BLaER1 (cell line): ENCODE measurements at regions not wholly inside any gene's neighbourhood (a gene's known extent, or its start where the extent isn't known, plus 50 kb on each side); places are given as distances from the start of the nearest gene placed in this dataset.

Source experiments
- H3K27ac ChIP-seq: shearing (Covaris generic); formaldehyde crosslinking; 2 replicates; pipeline ENCODE4 v1.8.1; 2022
- H3K27me3 ChIP-seq: shearing (Covaris generic); formaldehyde crosslinking; 2 replicates; pipeline ENCODE4 v1.8.1; 2022
- H3K36me3 ChIP-seq: shearing (Covaris generic); formaldehyde crosslinking; 2 replicates; pipeline ENCODE4 v1.8.1; 2022
- H3K4me1 ChIP-seq: shearing (Covaris generic); formaldehyde crosslinking; 2 replicates; pipeline ENCODE4 v1.8.1; 2022
- H3K4me2 ChIP-seq: shearing (Covaris generic); formaldehyde crosslinking; 2 replicates; pipeline ENCODE4 v1.8.1; 2022
- H3K4me3 ChIP-seq: shearing (Covaris generic); formaldehyde crosslinking; 2 replicates; pipeline ENCODE4 v1.8.1; 2022
- H3K9ac ChIP-seq: shearing (Covaris generic); formaldehyde crosslinking; 2 replicates; pipeline ENCODE4 v1.8.1; 2022
- H3K9me3 ChIP-seq: shearing (Covaris generic); formaldehyde crosslinking; 2 replicates; pipeline ENCODE4 v1.8.1; 2022
- H4K20me1 ChIP-seq: shearing (Covaris generic); formaldehyde crosslinking; 2 replicates; pipeline ENCODE4 v1.8.1; 2022
- Cebpa-rat ChIP-seq: shearing (Covaris generic); IDR thresholded peaks from 2 replicates; pipeline ENCODE4 v1.8.1; 2022

DNA sequence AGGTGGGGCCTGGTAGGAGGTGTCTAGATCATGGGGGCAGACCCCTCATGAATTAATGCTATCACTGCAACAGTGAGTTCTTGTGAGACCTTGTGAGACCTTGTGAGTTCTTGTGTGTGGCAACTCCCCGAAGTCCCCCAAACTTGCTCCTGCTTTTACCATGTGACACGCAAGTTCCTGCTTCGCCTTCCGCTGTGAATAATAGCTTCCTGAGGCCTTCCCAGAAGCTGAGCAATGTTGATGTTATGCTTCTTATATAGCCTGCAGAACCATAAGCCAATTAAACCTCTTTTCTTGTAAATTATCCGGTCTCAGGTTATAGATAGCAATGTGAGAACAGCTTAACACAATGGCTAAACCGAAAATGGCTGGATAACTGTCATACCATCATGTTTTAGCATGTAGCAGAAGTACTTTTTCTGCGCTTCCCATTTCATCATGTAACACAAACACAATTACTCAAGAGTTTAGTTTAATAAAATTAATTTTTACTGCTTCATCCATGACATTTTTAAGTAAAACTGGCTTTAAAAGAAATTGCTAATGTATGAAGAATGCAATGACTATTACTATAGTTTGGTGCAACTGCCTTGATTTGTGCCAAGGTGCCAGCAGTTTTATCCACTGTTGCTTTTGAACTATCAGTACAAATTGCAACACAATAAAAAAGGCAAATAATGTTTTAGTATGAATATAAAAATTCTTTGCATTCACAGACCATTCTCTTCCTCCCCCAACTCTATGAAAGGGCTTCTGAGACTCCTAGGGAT is 87.7 kb upstream of the TMEM168 start:
- H3K27me3 ChIP-seq = no peaks in the 10 kb centered on the region
- no peaks in the 10 kb centered on the region; the same call in 1 of the 2 replicates for H3K9me3 ChIP-seq
- H3K9ac ChIP-seq = no peak overlapping the region
- no peak overlapping the region for H3K27ac ChIP-seq
- no peak overlapping the region for H3K4me2 ChIP-seq
- no peak for TF ChIP-seq Cebpa-rat
- peaks cover 6% of the 10 kb centered on the region; the same call in 1 of the 2 replicates for H3K4me1 ChIP-seq
- peaks cover 9% of the 10 kb centered on the region; the same call in 1 of the 2 replicates for H4K20me1 ChIP-seq
- H3K4me3 ChIP-seq = no peak overlapping the region
- peaks cover 19% of the 10 kb centered on the region; the same call in 1 of the 2 replicates for H3K36me3 ChIP-seq

DNA sequence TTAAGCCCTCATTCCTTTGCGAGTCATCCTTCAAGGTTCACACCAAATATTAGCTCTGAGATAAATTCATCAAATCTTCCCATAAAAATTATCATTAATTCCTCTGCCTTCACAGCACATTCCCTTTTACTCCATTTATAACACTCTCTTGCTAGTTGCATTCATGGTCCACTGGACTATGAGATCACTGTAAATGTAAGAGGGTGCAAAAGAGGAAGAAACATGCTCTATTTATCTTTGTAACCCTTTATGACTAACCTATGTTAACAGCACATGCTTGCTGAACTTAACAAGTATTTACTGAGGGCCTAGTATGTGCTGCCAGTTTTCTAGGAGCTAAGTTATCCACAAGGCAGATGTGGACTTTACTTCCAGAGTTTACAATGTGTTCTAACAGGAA is 86.7 kb upstream of the TMEM168 start:
- peaks cover 15% of the 10 kb centered on the region; the same call in 1 of the 2 replicates for H4K20me1 ChIP-seq
- no peak overlapping the region for H3K9ac ChIP-seq
- no peaks in the 10 kb centered on the region; the same call in 1 of the 2 replicates for H3K4me1 ChIP-seq
- no peaks in the 10 kb centered on the region; the same call in 1 of the 2 replicates for H3K9me3 ChIP-seq
- no peak for TF ChIP-seq Cebpa-rat
- H3K27me3 ChIP-seq = no peaks in the 10 kb centered on the region
- H3K36me3 ChIP-seq = peaks cover 16% of the 10 kb centered on the region; the same call in 1 of the 2 replicates
- no peak overlapping the region for H3K4me2 ChIP-seq
- H3K4me3 ChIP-seq = no peak overlapping the region
- no peak overlapping the region for H3K27ac ChIP-seq

DNA sequence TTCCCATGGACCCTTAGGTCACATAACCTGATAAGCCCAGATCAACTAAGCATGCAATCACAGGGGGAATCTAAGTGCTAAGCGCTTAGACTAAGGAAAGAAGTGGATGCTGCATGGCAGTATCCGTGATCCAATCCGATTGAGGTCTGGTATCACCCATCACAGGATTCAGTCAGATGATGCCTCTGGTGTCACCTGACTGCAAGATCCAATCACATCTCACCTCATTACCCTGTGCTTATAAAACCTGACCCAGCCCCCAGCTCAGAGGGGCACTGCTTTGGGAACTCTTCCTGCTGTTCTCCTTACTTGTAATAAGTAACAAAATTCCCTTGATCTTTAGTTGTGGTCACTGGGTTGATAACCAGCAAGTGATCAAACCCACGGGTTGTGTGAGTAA is 84.7 kb upstream of the TMEM168 start:
- peaks cover 18% of the 10 kb centered on the region; the same call in 1 of the 2 replicates for H4K20me1 ChIP-seq
- H3K27me3 ChIP-seq = no peaks in the 10 kb centered on the region
- H3K36me3 ChIP-seq = peaks cover 5% of the 10 kb centered on the region; the same call in 1 of the 2 replicates
- H3K4me2 ChIP-seq = no peak overlapping the region
- no peaks in the 10 kb centered on the region; the same call in 1 of the 2 replicates for H3K9me3 ChIP-seq
- no peak for TF ChIP-seq Cebpa-rat
- no peaks in the 10 kb centered on the region for H3K4me1 ChIP-seq
- no peak overlapping the region for H3K4me3 ChIP-seq
- no peak overlapping the region for H3K9ac ChIP-seq
- no peak overlapping the region for H3K27ac ChIP-seq

DNA sequence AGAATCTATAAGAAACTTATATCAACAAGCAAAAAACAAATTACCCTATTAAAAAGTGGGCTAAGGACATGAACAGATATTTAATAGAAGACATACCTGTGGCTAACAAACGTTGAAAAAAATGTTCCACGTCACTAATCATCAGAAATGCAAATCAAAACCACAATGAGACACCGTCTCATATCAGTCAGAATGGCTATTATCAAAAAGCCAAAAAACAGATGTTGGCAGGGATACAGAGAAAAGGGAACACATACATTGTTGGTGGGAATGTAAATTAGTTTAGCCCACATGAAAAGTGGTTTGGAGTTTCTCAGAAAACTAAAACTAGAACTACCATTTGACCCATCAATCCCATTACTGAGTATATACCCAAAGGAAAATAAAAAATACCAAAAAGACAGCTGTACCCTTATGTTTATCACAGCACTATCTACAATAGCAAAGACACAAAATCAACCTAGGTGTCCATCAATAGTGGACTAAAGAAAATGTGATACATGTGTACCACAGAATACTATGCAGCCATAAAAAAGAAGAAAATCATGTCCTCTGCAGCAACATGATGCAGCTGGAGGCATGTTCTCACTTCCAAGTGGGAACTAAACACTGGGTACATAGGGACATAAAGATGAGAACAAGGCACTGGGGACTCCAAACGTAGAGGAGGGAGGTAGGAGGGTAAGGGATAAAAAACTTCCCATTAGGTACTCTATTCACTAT is 83.8 kb upstream of the TMEM168 start:
- Histone ChIP-seq H3K27ac (no peak overlapping the region), H3K4me1 (no peaks in the 10 kb centered on the region), H3K27me3 (no peaks in the 10 kb centered on the region), H3K4me2 (no peak overlapping the region), H3K36me3 (peaks cover 7% of the 10 kb centered on the region; the same call in 1 of the 2 replicates), H3K4me3 (no peak overlapping the region), H3K9me3 (peaks cover 6% of the 10 kb centered on the region), H3K9ac (no peak overlapping the region), H4K20me1 (peaks cover 18% of the 10 kb centered on the region; the same call in 1 of the 2 replicates)
- TF ChIP-seq Cebpa-rat = no peak

DNA sequence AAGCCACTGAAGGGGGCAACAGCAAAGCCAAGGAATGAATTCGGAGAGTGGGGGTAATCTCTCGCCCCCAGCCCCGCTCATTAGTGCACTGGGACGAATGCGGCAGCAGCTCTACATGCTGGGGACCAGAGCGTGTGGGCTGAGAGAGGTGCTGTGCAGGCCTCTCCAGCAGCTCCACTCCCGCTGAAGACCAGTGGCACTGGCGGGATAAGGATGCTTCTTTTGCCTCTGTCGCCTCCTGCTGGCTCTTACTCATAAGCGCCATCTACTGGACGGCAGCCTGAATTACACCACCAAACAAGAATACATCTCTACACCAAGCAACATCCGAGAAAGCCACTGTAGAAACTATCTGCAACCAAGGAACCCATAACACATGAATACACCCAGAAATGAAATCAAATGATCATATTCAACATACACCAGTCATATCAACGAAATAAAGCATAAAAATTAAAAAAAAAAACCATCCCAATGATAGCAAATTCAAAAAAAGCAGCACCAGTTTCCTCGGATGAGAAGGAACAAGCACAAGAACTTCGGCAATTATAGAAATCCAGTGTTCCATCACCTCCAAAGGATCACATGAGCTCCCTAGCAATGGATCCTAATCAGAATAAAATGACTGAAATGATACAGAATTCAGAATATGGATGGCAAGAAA is 79.0 kb upstream of the TMEM168 start:
- Histone ChIP-seq H3K9me3 (peaks cover 19% of the 10 kb centered on the region), H3K4me3 (no peak overlapping the region), H3K4me2 (no peak overlapping the region), H3K27ac (no peak overlapping the region), H3K36me3 (peaks cover 12% of the 10 kb centered on the region; the same call in 1 of the 2 replicates), H3K4me1 (peaks cover 9% of the 10 kb centered on the region), H4K20me1 (peaks cover 25% of the 10 kb centered on the region; the same call in 1 of the 2 replicates), H3K27me3 (no peaks in the 10 kb centered on the region), H3K9ac (no peak overlapping the region)
- TF ChIP-seq Cebpa-rat = no peak

DNA sequence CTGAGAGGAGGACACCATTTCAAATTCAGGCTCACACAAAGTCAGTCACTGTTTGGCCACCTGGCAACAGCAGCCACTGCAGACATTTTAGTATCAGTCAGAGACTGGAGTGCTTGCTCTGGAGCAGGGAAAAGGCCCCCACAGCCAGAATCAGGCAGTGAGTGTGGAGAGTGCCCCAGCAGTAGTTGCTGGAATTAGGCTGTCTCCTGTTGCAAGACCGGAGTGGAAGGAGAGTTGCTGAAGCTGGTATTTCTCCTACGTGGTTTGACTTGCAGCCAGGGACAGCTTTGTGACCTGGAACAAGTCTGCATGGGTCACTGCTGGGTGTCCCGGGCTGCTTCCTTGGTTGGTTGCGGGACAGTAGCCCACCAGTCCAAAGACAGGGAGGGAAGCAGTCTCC is 78.4 kb upstream of the TMEM168 start:
- H3K9me3 ChIP-seq = peaks cover 24% of the 10 kb centered on the region
- H3K4me1 ChIP-seq = peaks cover 9% of the 10 kb centered on the region
- no peak overlapping the region for H3K9ac ChIP-seq
- H3K4me2 ChIP-seq = no peak overlapping the region
- TF ChIP-seq Cebpa-rat = no peak
- H3K27ac ChIP-seq = no peak overlapping the region
- H3K27me3 ChIP-seq = no peaks in the 10 kb centered on the region
- peaks cover 23% of the 10 kb centered on the region; the same call in 1 of the 2 replicates for H4K20me1 ChIP-seq
- peaks cover 12% of the 10 kb centered on the region; the same call in 1 of the 2 replicates for H3K36me3 ChIP-seq
- H3K4me3 ChIP-seq = no peak overlapping the region

- Histone ChIP-seq H3K27ac (peak overlapping the region; percentile 8; the same call in 1 of the 2 replicates), H3K4me3 (no peak overlapping the region), H3K4me1 (peaks cover 9% of the 10 kb centered on the region), H3K9ac (no peak overlapping the region), H4K20me1 (peaks cover 7% of the 10 kb centered on the region; the same call in 1 of the 2 replicates), H3K9me3 (peaks cover 35% of the 10 kb centered on the region), H3K4me2 (peak overlapping the region; percentile 32), H3K36me3 (peaks cover 21% of the 10 kb centered on the region; the same call in 1 of the 2 replicates), H3K27me3 (no peaks in the 10 kb centered on the region)
- TF ChIP-seq Cebpa-rat = no peak
Measured at GRCh38 chr7:112866424-112866823, 76.2 kb upstream of the TMEM168 start.

DNA sequence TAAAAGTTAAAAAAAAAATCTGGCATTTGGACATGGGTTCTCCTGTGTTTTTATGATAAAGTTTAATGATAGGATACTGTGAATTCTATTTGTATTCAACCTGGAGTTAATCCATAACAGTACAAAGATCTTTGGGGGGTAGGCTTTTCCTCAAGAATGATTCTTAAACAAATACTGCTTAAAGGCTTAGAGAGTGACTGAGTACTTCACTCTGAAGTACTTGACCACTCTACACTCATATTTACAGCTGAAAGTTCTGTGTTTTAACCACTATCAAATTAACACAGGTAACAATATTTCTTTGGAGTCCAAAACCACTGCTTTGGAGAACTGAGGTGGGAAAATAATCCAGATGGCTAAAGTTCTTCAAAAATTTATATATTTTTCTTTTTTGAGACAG is 74.2 kb upstream of the TMEM168 start:
- no peak overlapping the region for H3K4me3 ChIP-seq
- no peaks in the 10 kb centered on the region for H3K27me3 ChIP-seq
- peaks cover 9% of the 10 kb centered on the region for H3K4me1 ChIP-seq
- TF ChIP-seq Cebpa-rat = no peak
- H3K9ac ChIP-seq = no peak overlapping the region
- H3K4me2 ChIP-seq = no peak overlapping the region
- H3K9me3 ChIP-seq = peaks cover 33% of the 10 kb centered on the region
- H3K27ac ChIP-seq = no peak overlapping the region
- H4K20me1 ChIP-seq = 0 out of 2 replicates have a peak, but pooled peaks cover 7% of the 10 kb centered on the region
- peaks cover 21% of the 10 kb centered on the region; the same call in 1 of the 2 replicates for H3K36me3 ChIP-seq

DNA sequence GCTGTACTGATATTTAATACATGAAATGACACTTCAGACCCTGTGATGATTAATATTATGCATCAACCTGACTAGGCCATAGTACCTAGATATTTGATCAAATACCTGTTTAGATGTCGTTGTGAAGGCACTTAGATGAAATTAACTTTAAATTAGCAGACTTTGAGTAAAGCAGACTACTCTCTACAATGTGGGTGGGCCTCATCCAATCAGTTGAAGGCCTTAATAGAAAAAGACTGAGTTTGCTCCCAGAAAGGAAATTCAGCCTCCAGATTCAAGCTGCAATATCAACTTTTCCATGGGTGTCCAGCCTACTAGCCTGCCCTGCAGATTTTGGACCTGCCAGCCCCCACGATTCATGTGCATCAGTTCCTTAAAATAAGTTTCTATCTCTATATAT is 68.6 kb upstream of the TMEM168 start:
- H3K9ac ChIP-seq = no peak overlapping the region

More for the DNA sequence above, 68.6 kb upstream of the TMEM168 start:
- peaks cover 18% of the 10 kb centered on the region; the same call in 1 of the 2 replicates for H3K36me3 ChIP-seq
- H3K4me3 ChIP-seq = no peak overlapping the region
- no peak for TF ChIP-seq Cebpa-rat
- H3K27me3 ChIP-seq = no peaks in the 10 kb centered on the region
- no peak overlapping the region for H3K4me2 ChIP-seq
- H3K4me1 ChIP-seq = no peaks in the 10 kb centered on the region
- H3K27ac ChIP-seq = no peak overlapping the region
- H3K9me3 ChIP-seq = peaks cover 14% of the 10 kb centered on the region
- H4K20me1 ChIP-seq = no peaks in the 10 kb centered on the region
